GM21381 (cell line): ENCODE measurements at regions not wholly inside any gene's neighbourhood (a gene's known extent, or its start where the extent isn't known, plus 50 kb on each side); places are given as distances from the start of the nearest gene placed in this dataset.

Source experiments
- ATAC-seq: cut with Tn5 transposase; IDR thresholded peaks from one replicate; pipeline ENCODE4 v1.9.1; 2021; ENCODE audit warnings: mild to moderate bottlenecking, moderate library complexity; ENCODE audit not compliant: unreplicated experiment

DNA sequence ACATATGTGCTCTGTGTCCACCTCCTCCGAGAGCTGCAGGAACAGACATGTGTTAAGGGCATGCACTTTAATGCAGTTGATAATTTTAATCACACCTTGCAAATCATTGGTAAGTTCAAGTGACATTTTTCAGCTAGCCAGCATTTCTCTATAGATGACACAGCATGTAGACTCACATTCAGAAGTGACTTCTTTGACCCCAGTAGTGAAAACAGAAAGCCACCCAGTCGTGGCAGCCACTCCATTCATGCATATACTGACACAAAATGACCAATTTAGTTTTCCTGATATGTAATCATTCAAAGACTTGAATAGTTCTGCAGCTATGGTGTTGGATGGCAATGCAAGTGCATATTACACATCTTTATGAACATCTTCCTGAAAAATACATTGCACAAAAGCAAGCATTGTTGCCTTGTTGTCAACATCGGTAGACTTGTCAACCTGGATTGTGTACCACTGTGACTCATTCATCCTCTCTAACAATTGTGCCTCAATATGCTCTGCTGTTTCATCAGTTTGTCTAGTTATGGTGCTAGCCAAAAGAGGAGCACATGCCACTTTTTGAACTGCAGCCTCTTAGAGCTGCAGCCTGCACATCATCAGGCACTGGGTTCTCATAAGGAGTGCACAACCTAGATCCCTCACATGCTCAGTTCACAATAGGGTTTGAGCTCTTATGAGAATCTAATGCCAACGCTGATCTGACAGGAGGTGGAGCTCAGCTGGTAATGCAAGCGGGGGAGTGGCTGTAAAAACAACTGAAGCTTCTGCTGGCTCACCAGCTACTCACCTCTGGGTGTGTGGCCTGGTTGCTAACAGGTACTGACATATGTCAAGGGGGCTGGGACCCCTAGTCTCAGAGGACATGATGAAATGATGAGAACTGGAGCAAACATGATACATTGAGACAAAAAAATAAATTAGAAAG is 622.0 kb downstream of the PYDC2 start:
- peak; percentile 85 for ATAC-seq
